ENCODE measurements at regions not wholly inside any gene's neighbourhood (a gene's known extent, or its start where the extent isn't known, plus 50 kb on each side); places are given as distances from the start of the nearest gene placed in this dataset.

DNA sequence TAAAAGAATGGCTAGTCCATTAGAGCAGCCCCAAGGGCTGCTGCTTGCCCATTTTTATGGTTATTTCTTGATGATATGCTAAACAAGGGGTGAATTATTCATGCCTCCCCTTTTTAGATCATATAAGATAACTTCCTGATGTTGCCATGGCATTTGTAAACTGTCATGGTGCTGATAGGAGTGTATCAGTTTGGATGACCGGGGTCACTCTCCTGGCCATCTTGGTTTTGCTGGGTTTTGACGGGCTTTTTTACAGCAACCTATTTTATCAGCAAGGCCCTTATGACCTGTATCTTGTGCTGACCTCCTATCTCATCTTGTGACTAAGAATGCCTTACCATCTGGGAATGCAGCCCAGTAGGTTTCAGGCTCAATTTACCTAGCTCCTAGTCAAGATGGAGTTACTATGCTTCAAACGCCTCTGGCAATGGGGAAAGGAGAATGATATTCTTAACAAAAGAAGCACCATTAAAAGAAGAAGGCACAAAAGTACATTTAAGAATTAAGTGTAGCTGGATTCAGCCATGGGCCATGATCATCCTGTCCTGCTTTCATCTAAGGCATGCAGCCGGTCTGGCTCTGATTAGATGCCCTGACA is 1156.0 kb downstream of the PCDH9 start:
- TF ChIP-seq, protein P1, sequence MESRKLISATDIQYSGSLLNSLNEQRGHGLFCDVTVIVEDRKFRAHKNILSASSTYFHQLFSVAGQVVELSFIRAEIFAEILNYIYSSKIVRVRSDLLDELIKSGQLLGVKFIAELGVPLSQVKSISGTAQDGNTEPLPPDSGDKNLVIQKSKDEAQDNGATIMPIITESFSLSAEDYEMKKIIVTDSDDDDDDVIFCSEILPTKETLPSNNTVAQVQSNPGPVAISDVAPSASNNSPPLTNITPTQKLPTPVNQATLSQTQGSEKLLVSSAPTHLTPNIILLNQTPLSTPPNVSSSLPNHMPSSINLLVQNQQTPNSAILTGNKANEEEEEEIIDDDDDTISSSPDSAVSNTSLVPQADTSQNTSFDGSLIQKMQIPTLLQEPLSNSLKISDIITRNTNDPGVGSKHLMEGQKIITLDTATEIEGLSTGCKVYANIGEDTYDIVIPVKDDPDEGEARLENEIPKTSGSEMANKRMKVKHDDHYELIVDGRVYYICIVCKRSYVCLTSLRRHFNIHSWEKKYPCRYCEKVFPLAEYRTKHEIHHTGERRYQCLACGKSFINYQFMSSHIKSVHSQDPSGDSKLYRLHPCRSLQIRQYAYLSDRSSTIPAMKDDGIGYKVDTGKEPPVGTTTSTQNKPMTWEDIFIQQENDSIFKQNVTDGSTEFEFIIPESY (IDR thresholded peaks at IDR 0.05): no peak
- TF ChIP-seq, protein P2, sequence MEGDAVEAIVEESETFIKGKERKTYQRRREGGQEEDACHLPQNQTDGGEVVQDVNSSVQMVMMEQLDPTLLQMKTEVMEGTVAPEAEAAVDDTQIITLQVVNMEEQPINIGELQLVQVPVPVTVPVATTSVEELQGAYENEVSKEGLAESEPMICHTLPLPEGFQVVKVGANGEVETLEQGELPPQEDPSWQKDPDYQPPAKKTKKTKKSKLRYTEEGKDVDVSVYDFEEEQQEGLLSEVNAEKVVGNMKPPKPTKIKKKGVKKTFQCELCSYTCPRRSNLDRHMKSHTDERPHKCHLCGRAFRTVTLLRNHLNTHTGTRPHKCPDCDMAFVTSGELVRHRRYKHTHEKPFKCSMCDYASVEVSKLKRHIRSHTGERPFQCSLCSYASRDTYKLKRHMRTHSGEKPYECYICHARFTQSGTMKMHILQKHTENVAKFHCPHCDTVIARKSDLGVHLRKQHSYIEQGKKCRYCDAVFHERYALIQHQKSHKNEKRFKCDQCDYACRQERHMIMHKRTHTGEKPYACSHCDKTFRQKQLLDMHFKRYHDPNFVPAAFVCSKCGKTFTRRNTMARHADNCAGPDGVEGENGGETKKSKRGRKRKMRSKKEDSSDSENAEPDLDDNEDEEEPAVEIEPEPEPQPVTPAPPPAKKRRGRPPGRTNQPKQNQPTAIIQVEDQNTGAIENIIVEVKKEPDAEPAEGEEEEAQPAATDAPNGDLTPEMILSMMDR (IDR thresholded peaks at IDR 0.05; ENCODE audit: low read depth, low read length, missing input control): no peak

Data from liver (tissue), 2 donors.